C4-2B (cell line): ENCODE measurements at regions not wholly inside any gene's neighbourhood (a gene's known extent, or its start where the extent isn't known, plus 50 kb on each side); places are given as distances from the start of the nearest gene placed in this dataset.
"Not testable (repeated sequence)": the region's sequence is repeated elsewhere in the genome, so short reads cannot be mapped to it uniquely, and the experiment has no call there.

Experiments used
- H3K27ac ChIP-seq: fragments of 450-650 bp; 2 replicates; pipeline ENCODE4 v1.5.1; 2017
- CTCF ChIP-seq: fragments of 450-650 bp; conservative IDR thresholded peaks from 2 replicates; pipeline ENCODE4 v1.5.1; 2017; ENCODE audit warnings: mild to moderate bottlenecking
- ZFX ChIP-seq: fragments of 450-650 bp; IDR thresholded peaks from 2 replicates; pipeline ENCODE4 v1.6.1; 2017

DNA sequence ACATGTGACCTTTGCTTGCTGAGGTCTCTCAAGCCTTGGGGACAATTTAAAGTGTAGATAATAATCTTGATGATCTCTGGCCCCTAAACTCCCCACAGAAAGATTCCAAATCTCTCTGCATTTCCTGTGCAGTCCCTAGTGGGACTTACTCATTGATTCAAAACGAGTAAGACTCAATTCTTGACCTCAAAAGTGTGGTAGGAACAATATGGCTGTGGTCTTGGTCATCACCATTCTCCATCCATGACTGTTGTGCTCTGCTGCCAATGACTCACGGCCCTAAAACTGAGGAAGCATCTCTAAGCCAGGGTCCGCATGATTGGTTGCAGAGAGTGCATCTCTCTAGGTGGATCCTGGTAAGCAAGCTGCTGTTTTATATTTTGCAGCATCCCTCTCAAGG, 268.0 kb downstream of the PTGER3 start:
- no peak overlapping the region for H3K27ac ChIP-seq
- no peak for TF ChIP-seq ZFX

GRCh38 chr1:70785287-70785686, 262.3 kb downstream of the PTGER3 start:
- H3K27ac ChIP-seq = no peak overlapping the region
- TF ChIP-seq CTCF (no peak), ZFX (no peak)

DNA sequence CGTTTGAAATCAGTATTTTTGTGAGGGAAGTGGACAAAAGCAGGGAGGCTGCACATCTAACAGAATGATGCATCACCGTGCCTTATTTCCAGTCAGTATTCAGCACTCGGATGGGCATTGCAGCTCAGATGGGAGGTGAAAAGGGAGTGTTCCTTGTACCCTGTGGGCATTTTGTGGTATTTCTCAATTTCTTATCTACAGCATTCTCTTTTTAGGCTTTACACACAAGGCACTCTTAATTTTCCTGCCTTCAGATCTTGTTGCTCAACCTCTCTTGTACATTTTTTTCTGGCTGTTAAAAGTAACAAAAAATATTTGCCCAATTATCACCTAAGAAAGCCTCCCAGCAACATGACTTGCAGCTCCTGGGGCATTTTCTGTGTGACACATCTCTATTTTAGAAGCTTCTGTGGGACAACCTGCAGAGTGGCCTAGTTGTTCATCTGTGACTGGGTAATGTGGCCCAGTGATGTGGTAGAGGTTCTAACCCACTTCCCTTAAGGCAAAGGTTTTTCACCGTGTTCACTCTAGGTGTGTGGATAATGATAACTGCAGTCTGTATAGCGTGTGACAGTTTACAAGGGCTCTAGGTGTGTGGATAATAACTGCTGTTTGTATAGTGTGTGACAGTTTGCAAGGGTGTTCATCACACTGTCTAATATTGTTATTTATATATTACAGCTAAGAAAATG, 257.2 kb downstream of the PTGER3 start:
- TF ChIP-seq CTCF (no peak), ZFX (no peak)
- H3K27ac ChIP-seq = no peak overlapping the region

GRCh38 chr1:70795064-70795463, 252.6 kb downstream of the PTGER3 start:
- H3K27ac ChIP-seq = not testable (repeated sequence)

- not testable (repeated sequence) for H3K27ac ChIP-seq
These were observed 251.3 kb downstream of the PTGER3 start for GRCh38 chr1:70796298-70796697.

DNA sequence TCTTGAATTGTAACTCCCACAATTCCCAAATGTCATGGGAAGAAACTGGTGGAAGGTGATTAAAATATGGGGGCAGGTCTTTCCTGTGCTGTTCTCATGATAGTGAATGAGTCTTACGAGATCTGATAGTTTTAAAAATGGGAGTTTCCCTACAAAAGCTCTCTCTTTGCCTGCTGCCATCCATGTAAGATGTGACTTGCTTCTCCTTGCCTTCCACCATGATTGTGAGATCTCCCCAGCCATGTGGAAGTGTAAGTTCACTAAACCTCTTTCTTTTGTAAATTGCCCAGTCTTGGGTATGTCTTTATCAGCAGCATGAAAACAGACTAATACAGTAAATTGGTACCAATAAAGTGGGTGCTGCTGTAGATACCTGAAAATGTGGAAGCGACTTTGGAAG, 245.0 kb downstream of the PTGER3 start:
- not testable (repeated sequence) for H3K27ac ChIP-seq

GRCh38 chr1:70805641-70806040, 242.0 kb downstream of the PTGER3 start:
- TF ChIP-seq CTCF (no peak), ZFX (no peak)
- no peak overlapping the region for H3K27ac ChIP-seq

DNA sequence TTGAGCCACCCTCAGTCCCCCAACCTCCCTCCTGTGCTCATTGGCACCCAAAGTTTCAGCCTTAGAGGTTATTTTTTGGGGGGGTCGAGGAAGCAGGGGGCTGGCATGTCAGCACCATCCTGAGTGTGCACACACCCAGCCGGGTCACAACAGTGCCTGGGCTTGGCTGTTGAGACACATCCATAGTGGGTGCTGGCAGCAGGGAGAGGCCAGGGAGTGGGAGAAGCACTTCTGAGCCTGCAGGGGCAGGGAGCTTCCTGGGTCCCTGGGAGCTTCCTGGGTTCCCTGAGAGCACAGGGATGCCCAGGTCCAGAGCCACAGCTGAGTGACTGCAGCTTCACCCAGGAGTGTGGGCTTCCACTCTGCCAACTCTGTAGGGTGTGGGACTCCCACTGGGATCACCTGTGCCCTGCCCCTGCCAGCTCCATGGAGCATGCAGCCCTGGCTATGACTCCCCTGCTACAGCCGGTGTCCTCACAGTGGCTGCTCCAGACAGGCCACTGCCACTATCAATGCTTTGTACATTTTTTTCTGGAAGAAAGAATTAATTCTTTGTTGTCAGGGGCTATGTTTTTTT, 240.4 kb downstream of the PTGER3 start:
- TF ChIP-seq CTCF (no peak), ZFX (no peak)
- H3K27ac ChIP-seq = no peak overlapping the region

- TF ChIP-seq CTCF = no peak
- no peak for TF ChIP-seq ZFX
These were observed 238.5 kb downstream of the PTGER3 start for GRCh38 chr1:70809069-70809468.

GRCh38 chr1:70811815-70812214, 235.8 kb downstream of the PTGER3 start:
- H3K27ac ChIP-seq = no peak overlapping the region
- no peak for TF ChIP-seq CTCF
- no peak for TF ChIP-seq ZFX

More at GRCh38 chr1:70809069-70809468, 238.5 kb downstream of the PTGER3 start:
- H3K27ac ChIP-seq = no peak overlapping the region
